ENCODE measurements at regions not wholly inside any gene's neighbourhood (a gene's known extent, or its start where the extent isn't known, plus 50 kb on each side); places are given as distances from the start of the nearest gene placed in this dataset.

GRCh38 chr18:33914399-33914798 is 310.3 kb downstream of the NOL4 start:
- H3K4me3 Mint-ChIP-seq, result no peak overlapping the region
- Histone ChIP-seq H3K4me1 (ENCODE audit: insufficient read depth) (no peaks in the 10 kb centered on the region), H3K4me3 (no peak overlapping the region), H3K36me3 (ENCODE audit: insufficient read depth) (no peaks in the 10 kb centered on the region), H3K27me3 (ENCODE audit: insufficient read depth) (no peaks in the 10 kb centered on the region), H4K20me1 (replicated peaks; ENCODE audit: insufficient read depth) (no peaks in the 10 kb centered on the region), H3K27ac (ENCODE audit: low read depth) (no peak overlapping the region), H2AFZ (no peak overlapping the region), H3K4me2 (no peak overlapping the region), H3F3A (replicated peaks; ENCODE audit: low read depth) (no peaks in the 10 kb centered on the region), H3K9me2 (ENCODE audit: insufficient read depth) (no peaks in the 10 kb centered on the region), H3K79me2 (replicated peaks; ENCODE audit: insufficient read depth) (no peaks in the 10 kb centered on the region)
- H3K4me1 Mint-ChIP-seq, result no peaks in the 10 kb centered on the region
- ATAC-seq (no peak), DNase-seq (ENCODE audit: low spot score) (no peak)
- no peak for TF ChIP-seq CREB1 (CRISPR knock-in tag; IDR thresholded peaks at IDR 0.05; ENCODE audit: low read depth)
- no peak for TF ChIP-seq JUNB (IDR thresholded peaks at IDR 0.05; ENCODE audit: unreplicated experiment)
- no peak for TF ChIP-seq EZH2 (IDR thresholded peaks at IDR 0.05; ENCODE audit: low read depth, unreplicated experiment)
- TF ChIP-seq NANOG (IDR thresholded peaks at IDR 0.05; ENCODE audit: borderline replicate concordance), result no peak
- TF ChIP-seq POLR2AphosphoS5 (IDR thresholded peaks at IDR 0.05; ENCODE audit: low read depth), result no peak
- no peak for TF ChIP-seq REST (IDR thresholded peaks at IDR 0.05; ENCODE audit: unreplicated experiment)
- no peak for TF ChIP-seq EZH2phosphoT487 (IDR thresholded peaks at IDR 0.05; ENCODE audit: unreplicated experiment)
- TF ChIP-seq CTCF (conservative IDR thresholded peaks at IDR 0.05; ENCODE audit: low read depth in 2 of 2), result no peak
- TF ChIP-seq STAT1 (IDR thresholded peaks at IDR 0.05; ENCODE audit: unreplicated experiment), result no peak
- no peak for TF ChIP-seq ZNF462 (CRISPR knock-in tag; IDR thresholded peaks at IDR 0.05)
- no peak for TF ChIP-seq ETS1 (IDR thresholded peaks at IDR 0.05)
- no peak for TF ChIP-seq ZNF331 (CRISPR knock-in tag; IDR thresholded peaks at IDR 0.05; ENCODE audit: low read depth)
- TF ChIP-seq ZNF114 (CRISPR knock-in tag; IDR thresholded peaks at IDR 0.05), result no peak
- H3K36me3 Mint-ChIP-seq (ENCODE audit: low read depth), result no peaks in the 10 kb centered on the region
- H3K9me3 Mint-ChIP-seq, result no peaks in the 10 kb centered on the region; the same call in 2 of the 3 replicates
- H3K27ac Mint-ChIP-seq, result peak overlapping the region; percentile 0; the same call in 1 of the 2 replicates
- H3K27me3 Mint-ChIP-seq (ENCODE audit: insufficient read depth, low read depth, poor library complexity), result no peaks in the 10 kb centered on the region

All from GM23338 (cell line).